Transverse colon (tissue), 3 donors: ENCODE measurements at regions not wholly inside any gene's neighbourhood (a gene's known extent, or its start where the extent isn't known, plus 50 kb on each side); places are given as distances from the start of the nearest gene placed in this dataset.

Source experiments
- CTCF ChIP-seq, 5 experiments: fragments of 200-600 bp in 3 of 5; fragments of 450-650 bp in 2 of 5; sonication (generic) in 3 of 5; IDR thresholded peaks; 1 replicate in 2 of 5; 2 replicates in 3 of 5; pipeline ENCODE4 v1.5.1; 2016 to 2017; ENCODE audit warnings: antibody characterized with exemption in 5 of 5, inconsistent platforms in 3 of 5, mild to moderate bottlenecking in 2 of 5, moderate library complexity in 1 of 5
- POLR2A ChIP-seq: fragments of 450-650 bp; IDR thresholded peaks from one replicate; pipeline ENCODE4 v1.6.1; 2016; ENCODE audit warnings: antibody characterized with exemption, mild to moderate bottlenecking, moderate library complexity

GRCh38 chr5:118762291-118762690 is 226.1 kb downstream of the DTWD2 start:
- TF ChIP-seq CTCF (IDR thresholded peaks at IDR 0.05) (no peak), POLR2A (no peak)
